ENCODE measurements at regions not wholly inside any gene's neighbourhood (a gene's known extent, or its start where the extent isn't known, plus 50 kb on each side); places are given as distances from the start of the nearest gene placed in this dataset.

DNA sequence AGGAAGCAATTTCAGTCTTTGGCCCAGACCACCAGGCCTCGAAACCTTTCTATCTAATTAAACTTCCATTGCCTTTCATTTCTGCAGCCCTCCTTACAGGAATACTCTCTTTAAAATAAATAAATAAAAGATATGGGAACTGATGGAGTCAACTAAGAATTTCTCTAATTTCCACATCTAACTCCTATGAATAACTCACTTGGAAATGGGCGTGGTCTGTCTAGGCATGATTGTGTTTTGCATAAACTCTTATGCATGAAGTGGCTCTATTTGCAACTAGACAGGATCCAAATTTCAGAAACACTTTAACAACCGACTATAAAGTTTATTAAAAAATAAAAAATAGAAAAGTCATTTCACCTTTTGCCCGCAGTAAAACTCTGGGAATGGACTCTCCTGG, 199.5 kb downstream of the ADSS2 start:
- no peak for TF ChIP-seq CTCF (conservative IDR thresholded peaks at IDR 0.05; ENCODE audit: low read length)
- TF ChIP-seq EZH2phosphoT487 (IDR thresholded peaks at IDR 0.05; ENCODE audit: borderline replicate concordance) = no peak

Data from Loucy (cell line).